Caco-2 (cell line): ENCODE measurements at regions not wholly inside any gene's neighbourhood (a gene's known extent, or its start where the extent isn't known, plus 50 kb on each side); places are given as distances from the start of the nearest gene placed in this dataset.
"Not testable (repeated sequence)": the region's sequence is repeated elsewhere in the genome, so short reads cannot be mapped to it uniquely, and the experiment has no call there.

Source experiments
- BruUV-seq: library from RNA; stranded (reverse); fragments of 400-500 nt; replicated peaks from 2 replicates; lab custom pipeline; 2021; lab: Mats Ljungman, UMichigan
- CTCF ChIA-PET: fragments of 300-600 bp; sonication (Branson Sonifier 250); formaldehyde crosslinking; loops from one replicate; lab custom pipeline; 2022; ENCODE audit warnings: antibody characterized with exemption; lab: Charles Lee
- POLR2A ChIA-PET: fragments of 300-600 bp; sonication (Branson Sonifier 250); formaldehyde crosslinking; loops from one replicate; lab custom pipeline; 2022; ENCODE audit warnings: antibody characterized with exemption; lab: Charles Lee
- DNase-seq, 2 experiments: peaks; one replicate each; pipeline versions ENCODE4 v3.0.0 to v3.0.0-alpha.2; 2020 to 2022
- H3K27me3 ChIP-seq: replicated peaks from 2 replicates; pipeline ENCODE4 v1.6.0; 2011; ENCODE audit warnings: low read length; ENCODE audit not compliant: control insufficient read depth, insufficient read depth
- H3K36me3 ChIP-seq: 2 replicates; pipeline ENCODE4 v1.5.1; 2011; ENCODE audit warnings: low read length; ENCODE audit not compliant: control insufficient read depth, insufficient read depth
- H3K4me1 ChIP-seq: fragments of 250-450 bp; sonication (Bioruptor Pico); 2 replicates; pipeline ENCODE4 v1.5.1; 2020; ENCODE audit warnings: mild to moderate bottlenecking
- H3K4me3 ChIP-seq: 2 replicates; pipeline ENCODE4 v1.5.1; 2011; ENCODE audit warnings: low read depth, mild to moderate bottlenecking, control low read depth, low read length
- H3K9me3 ChIP-seq: fragments of 250-450 bp; sonication (Bioruptor Pico); 2 replicates; pipeline ENCODE4 v1.5.1; 2020; ENCODE audit warnings: mild to moderate bottlenecking, moderate library complexity
- H3K27ac Mint-ChIP-seq: one replicate; pipeline ENCODE4 v1.8.0; 2022; ENCODE audit warnings: mixed read lengths; ENCODE audit not compliant: unreplicated experiment
- H3K27me3 Mint-ChIP-seq: one replicate; pipeline ENCODE4 v1.8.0; 2022; ENCODE audit warnings: mixed read lengths; ENCODE audit not compliant: insufficient read depth, unreplicated experiment
- H3K36me3 Mint-ChIP-seq: one replicate; pipeline ENCODE4 v1.8.0; 2022; ENCODE audit warnings: mild to moderate bottlenecking, mixed read lengths; ENCODE audit not compliant: insufficient read depth, unreplicated experiment
- H3K4me1 Mint-ChIP-seq: one replicate; pipeline ENCODE4 v1.8.0; 2022; ENCODE audit warnings: low read depth, mixed read lengths; ENCODE audit not compliant: unreplicated experiment
- H3K4me3 Mint-ChIP-seq: one replicate; pipeline ENCODE4 v1.8.0; 2022; ENCODE audit warnings: mild to moderate bottlenecking, moderate library complexity, mixed read lengths; ENCODE audit not compliant: unreplicated experiment
- H3K9me3 Mint-ChIP-seq: one replicate; pipeline ENCODE4 v1.8.0; 2022; ENCODE audit warnings: mixed read lengths; ENCODE audit not compliant: unreplicated experiment
- intact Hi-C: fragments of 100-400 bp; cut with micrococcal nuclease; formaldehyde crosslinking; loops from one replicate; pipeline ENCODE4 v1.10.0; 2022; ENCODE audit not compliant: unreplicated experiment
- TF ChIP-seq, protein P1 (sequence below), 2 experiments: fragments of 200-600 bp in 1 of 2; IDR thresholded peaks; 1 replicate in 1 of 2; 2 replicates in 1 of 2; pipeline versions ENCODE4 v1.5.1 to v1.8.0; 2011 to 2022; ENCODE audit warnings: antibody characterized with exemption in 1 of 2, control low read depth in 1 of 2, inconsistent platforms in 1 of 2, low read depth in 1 of 2, low read length in 1 of 2, mild to moderate bottlenecking in 1 of 2, moderate library complexity in 1 of 2; ENCODE audit not compliant: insufficient read depth in 1 of 2, severe bottlenecking in 1 of 2, unreplicated experiment in 1 of 2

DNA sequence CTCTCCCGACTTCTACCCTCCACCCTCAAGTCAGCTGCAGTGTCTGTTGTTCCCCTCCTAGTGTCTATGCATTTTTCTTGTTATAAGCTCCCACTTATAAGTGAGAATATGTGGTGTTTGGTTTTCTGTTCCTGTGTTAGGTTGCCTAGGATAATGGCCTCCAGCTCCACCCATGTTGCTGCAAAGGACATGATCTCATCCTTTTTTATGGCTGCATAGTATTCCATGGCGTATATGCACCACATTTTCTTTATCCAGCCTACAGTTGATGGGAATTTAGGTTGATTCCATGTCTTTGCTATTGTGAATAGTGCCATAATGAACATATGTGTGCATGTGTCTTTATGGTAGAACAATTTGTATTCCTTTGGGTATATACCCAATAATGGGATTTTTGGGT is 80.7 kb downstream of the SPTSSA start:
- BruUV-seq, H3K27ac Mint-ChIP-seq: not testable (repeated sequence)

DNA sequence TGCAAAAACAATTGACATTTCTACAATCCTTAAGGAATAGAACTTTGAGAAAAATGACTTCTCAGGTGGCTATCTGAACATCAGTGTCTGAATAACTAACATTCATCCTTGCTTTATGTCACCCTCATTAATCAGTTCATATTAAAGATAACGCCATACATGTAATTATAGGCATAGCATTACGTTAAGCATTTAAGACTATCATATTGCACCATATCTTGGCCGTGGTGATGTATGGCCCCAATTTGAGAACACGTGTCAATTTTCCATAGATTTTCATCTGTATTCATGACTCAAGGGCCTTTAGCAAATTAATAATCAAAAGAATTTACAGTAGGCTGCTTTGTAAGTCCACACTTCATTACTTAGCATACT is 81.6 kb downstream of the SPTSSA start:
- POLR2A ChIA-PET, result no interaction called here
- Histone ChIP-seq H3K4me1 (0 out of 2 replicates have a peak, but pooled peaks cover under 1% of the 10 kb centered on the region), H3K4me3 (no peak overlapping the region), H3K36me3 (no peaks in the 10 kb centered on the region), H3K27me3 (no peaks in the 10 kb centered on the region), H3K9me3 (no peaks in the 10 kb centered on the region)
- no TSS peak for BruUV-seq
- Mint-ChIP-seq H3K4me1 (no peaks in the 10 kb centered on the region), H3K9me3 (no peaks in the 10 kb centered on the region), H3K36me3 (no peaks in the 10 kb centered on the region), H3K4me3 (no peak overlapping the region), H3K27me3 (no peaks in the 10 kb centered on the region), H3K27ac (no peak overlapping the region)
- DNase-seq, result no peak
- CTCF ChIA-PET, result no interaction called here
- TF ChIP-seq, protein P1, sequence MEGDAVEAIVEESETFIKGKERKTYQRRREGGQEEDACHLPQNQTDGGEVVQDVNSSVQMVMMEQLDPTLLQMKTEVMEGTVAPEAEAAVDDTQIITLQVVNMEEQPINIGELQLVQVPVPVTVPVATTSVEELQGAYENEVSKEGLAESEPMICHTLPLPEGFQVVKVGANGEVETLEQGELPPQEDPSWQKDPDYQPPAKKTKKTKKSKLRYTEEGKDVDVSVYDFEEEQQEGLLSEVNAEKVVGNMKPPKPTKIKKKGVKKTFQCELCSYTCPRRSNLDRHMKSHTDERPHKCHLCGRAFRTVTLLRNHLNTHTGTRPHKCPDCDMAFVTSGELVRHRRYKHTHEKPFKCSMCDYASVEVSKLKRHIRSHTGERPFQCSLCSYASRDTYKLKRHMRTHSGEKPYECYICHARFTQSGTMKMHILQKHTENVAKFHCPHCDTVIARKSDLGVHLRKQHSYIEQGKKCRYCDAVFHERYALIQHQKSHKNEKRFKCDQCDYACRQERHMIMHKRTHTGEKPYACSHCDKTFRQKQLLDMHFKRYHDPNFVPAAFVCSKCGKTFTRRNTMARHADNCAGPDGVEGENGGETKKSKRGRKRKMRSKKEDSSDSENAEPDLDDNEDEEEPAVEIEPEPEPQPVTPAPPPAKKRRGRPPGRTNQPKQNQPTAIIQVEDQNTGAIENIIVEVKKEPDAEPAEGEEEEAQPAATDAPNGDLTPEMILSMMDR (IDR thresholded peaks at IDR 0.05; ENCODE audit: insufficient read depth in 1 of 2, low read depth in 1 of 2, low read length in 1 of 2, severe bottlenecking in 1 of 2, unreplicated experiment in 1 of 2), result no peak
- intact Hi-C loops, result no loop called here

More for the DNA sequence above, 80.7 kb downstream of the SPTSSA start:
- H3K36me3 Mint-ChIP-seq, H3K4me3 ChIP-seq, H3K36me3 ChIP-seq, H3K9me3 Mint-ChIP-seq, H3K9me3 ChIP-seq, CTCF ChIA-PET, H3K27me3 Mint-ChIP-seq, H3K4me1 ChIP-seq, intact Hi-C loops, DNase-seq, POLR2A ChIA-PET, H3K4me1 Mint-ChIP-seq, H3K4me3 Mint-ChIP-seq, H3K27me3 ChIP-seq: not testable (repeated sequence)

DNA sequence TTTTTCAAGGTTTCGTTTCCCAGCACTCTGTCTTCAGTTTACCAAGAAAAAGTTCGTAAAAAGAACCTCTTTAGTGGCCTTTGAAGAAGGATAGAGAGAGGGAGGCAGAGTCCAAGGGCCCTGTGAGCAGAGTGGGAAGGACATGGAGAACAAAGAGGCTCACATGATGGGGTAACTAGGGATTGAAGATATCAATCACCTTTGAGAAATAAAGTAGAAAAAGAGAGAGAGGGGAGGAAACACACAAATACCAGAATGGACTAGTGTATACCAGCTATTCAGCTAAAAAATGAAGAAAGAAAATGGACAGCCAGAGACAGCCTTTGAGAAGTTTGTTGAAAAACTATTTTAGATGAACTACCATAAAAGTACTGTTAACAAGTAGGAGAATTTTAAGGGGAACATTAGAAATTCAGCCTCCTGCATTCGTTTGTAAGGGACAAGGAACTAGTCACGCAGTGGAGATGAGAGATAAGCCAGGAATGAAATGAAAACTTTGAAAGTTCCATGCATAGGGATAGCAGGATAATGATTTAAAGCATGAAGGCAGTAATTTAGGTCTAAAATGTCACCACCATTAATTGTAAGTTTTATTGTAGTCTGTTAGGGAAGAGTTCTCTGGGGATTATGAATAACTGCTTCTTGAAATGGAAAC is 82.1 kb downstream of the SPTSSA start:
- no peaks in the 10 kb centered on the region for H3K27me3 Mint-ChIP-seq
- ChIA-PET POLR2A (no interaction called here), CTCF (no interaction called here)
- no peaks in the 10 kb centered on the region for H3K36me3 Mint-ChIP-seq
- H3K9me3 Mint-ChIP-seq, result no peaks in the 10 kb centered on the region
- no peak overlapping the region for H3K27ac Mint-ChIP-seq
- intact Hi-C loops, result no loop called here
- DNase-seq, result no peak
- H3K27me3 ChIP-seq, result no peaks in the 10 kb centered on the region
- H3K4me3 ChIP-seq, result no peak overlapping the region
- H3K4me3 Mint-ChIP-seq, result no peak overlapping the region
- no peaks in the 10 kb centered on the region for H3K36me3 ChIP-seq
- BruUV-seq, result no TSS peak
- peaks cover 6% of the 10 kb centered on the region; the same call in 1 of the 2 replicates for H3K4me1 ChIP-seq
- TF ChIP-seq, protein P1 (IDR thresholded peaks at IDR 0.05; ENCODE audit: insufficient read depth in 1 of 2, low read depth in 1 of 2, low read length in 1 of 2, severe bottlenecking in 1 of 2, unreplicated experiment in 1 of 2), result no peak
- H3K4me1 Mint-ChIP-seq, result no peaks in the 10 kb centered on the region
- no peaks in the 10 kb centered on the region for H3K9me3 ChIP-seq
